ENCODE measurements at regions not wholly inside any gene's neighbourhood (a gene's known extent, or its start where the extent isn't known, plus 50 kb on each side); places are given as distances from the start of the nearest gene placed in this dataset.

GRCh38 chr2:81714817-81715216, 1410.3 kb upstream of the LRRTM1 start:
- TF ChIP-seq CTCF (IDR thresholded peaks at IDR 0.05; ENCODE audit: low read length), result no peak
- no peak for TF ChIP-seq EZH2 (optimal IDR thresholded peaks at IDR 0.05; ENCODE audit: low read depth, low read length)
